ENCODE measurements at regions not wholly inside any gene's neighbourhood (a gene's known extent, or its start where the extent isn't known, plus 50 kb on each side); places are given as distances from the start of the nearest gene placed in this dataset.
A peak's percentile ranks its signal among the peaks of the same experiment; 100 is the strongest.

DNA sequence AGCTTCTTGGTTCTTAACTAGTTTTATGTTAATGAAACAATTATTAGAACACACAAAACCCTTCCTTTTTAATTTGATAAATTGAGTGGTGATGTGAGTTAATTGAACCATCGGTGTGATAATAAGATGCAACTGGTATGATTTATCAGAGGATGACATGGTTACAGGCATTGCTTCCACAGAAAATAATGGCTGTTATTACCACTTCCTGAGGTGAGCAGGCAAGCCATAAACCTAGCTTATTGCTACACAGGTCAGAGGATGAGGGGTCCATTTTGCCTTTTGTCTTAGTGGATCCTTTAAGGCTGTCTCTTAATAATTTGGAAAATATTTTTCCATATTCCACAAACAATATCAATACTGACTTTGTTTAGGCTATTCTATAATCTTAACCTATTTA, 226.6 kb upstream of the EDNRB start:
- Mint-ChIP-seq H3K4me3 (ENCODE audit: unreplicated experiment) (no peak overlapping the region), H3K27ac (ENCODE audit: unreplicated experiment) (no peak overlapping the region), H3K36me3 (ENCODE audit: low read depth, unreplicated experiment) (no peaks in the 10 kb centered on the region), H3K9me3 (ENCODE audit: unreplicated experiment) (no peaks in the 10 kb centered on the region), H3K4me1 (ENCODE audit: unreplicated experiment) (no peaks in the 10 kb centered on the region), H3K27me3 (ENCODE audit: unreplicated experiment) (no peaks in the 10 kb centered on the region)
- DNase-seq (ENCODE audit: low spot score) = no peak
- TF ChIP-seq CTCF (IDR thresholded peaks at IDR 0.05; ENCODE audit: unreplicated experiment) = no peak

DNA sequence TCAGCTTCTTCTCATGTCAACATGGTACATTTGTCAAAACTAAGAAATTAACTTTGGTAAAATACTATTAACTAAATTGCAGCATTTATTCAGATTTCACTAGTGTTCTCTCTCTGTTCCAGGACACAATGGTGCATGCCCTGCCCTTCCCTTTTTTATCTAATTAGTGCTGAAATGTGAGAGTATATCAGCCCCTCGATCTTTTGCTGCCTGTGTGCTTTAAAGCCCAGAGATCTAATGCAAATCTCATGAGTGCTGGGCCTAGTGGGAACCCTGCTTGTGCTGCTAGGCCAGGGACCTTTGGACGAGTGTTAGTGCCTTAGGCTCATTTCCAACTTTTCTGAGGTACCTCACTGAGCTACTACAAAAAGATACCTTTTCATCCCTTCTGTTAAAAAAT, 221.1 kb upstream of the EDNRB start:
- Mint-ChIP-seq H3K27ac (ENCODE audit: unreplicated experiment) (no peak overlapping the region), H3K9me3 (ENCODE audit: unreplicated experiment) (no peaks in the 10 kb centered on the region), H3K4me1 (ENCODE audit: unreplicated experiment) (no peaks in the 10 kb centered on the region), H3K4me3 (ENCODE audit: unreplicated experiment) (no peak overlapping the region), H3K27me3 (ENCODE audit: unreplicated experiment) (no peaks in the 10 kb centered on the region), H3K36me3 (ENCODE audit: low read depth, unreplicated experiment) (no peaks in the 10 kb centered on the region)
- no peak for DNase-seq (ENCODE audit: low spot score)
- no peak for TF ChIP-seq CTCF (IDR thresholded peaks at IDR 0.05; ENCODE audit: unreplicated experiment)

- no peak overlapping the region for H3K4me3 Mint-ChIP-seq (ENCODE audit: unreplicated experiment)
- no peak for DNase-seq (ENCODE audit: low spot score)
- H3K4me1 Mint-ChIP-seq (ENCODE audit: unreplicated experiment) = no peaks in the 10 kb centered on the region
These were observed 220.1 kb upstream of the EDNRB start for GRCh38 chr13:78138756-78139155.

DNA sequence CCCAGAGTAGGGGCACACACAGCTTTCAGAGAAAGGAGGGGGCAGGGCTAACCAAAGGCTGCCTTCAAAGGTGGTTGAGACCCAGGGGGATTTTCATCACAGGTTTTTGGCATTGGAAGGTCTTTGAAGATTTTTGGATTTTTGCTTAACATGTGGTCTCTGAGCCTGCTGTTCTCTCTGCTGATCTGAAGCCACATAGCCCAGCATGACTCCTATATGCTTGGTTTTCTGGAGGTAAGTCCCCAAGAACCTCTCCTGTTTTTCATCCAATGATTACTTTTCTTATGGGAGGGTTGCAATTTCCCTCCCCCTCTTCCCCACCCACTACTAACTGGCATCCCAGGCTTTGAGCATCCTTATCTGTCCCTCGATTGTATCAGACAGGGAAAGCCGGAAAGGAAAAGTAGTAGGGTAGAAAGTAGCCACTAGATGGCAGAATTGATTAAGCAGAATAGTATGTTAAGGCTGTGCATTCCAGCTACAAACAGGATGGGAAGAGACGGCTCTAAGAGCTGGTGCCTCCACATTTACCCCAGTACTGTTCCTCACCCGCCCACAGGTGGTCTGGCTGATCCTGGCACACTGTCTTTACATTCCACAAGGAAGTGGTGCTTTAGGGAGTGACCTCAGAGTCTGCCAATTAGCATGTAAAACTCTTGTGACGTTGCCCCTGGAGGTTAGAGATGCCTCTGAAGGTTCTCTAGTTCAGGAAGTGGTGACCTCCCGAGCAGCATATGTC, 218.9 kb upstream of the EDNRB start:
- Mint-ChIP-seq H3K36me3 (ENCODE audit: low read depth, unreplicated experiment) (no peaks in the 10 kb centered on the region), H3K27ac (ENCODE audit: unreplicated experiment) (no peak overlapping the region), H3K4me1 (ENCODE audit: unreplicated experiment) (no peaks in the 10 kb centered on the region), H3K4me3 (ENCODE audit: unreplicated experiment) (no peak overlapping the region), H3K27me3 (ENCODE audit: unreplicated experiment) (no peaks in the 10 kb centered on the region), H3K9me3 (ENCODE audit: unreplicated experiment) (no peaks in the 10 kb centered on the region)
- DNase-seq (ENCODE audit: low spot score) = peak; percentile 42
- peak; percentile 69 for TF ChIP-seq CTCF (IDR thresholded peaks at IDR 0.05; ENCODE audit: unreplicated experiment)

More at GRCh38 chr13:78138756-78139155, 220.1 kb upstream of the EDNRB start:
- H3K27ac Mint-ChIP-seq (ENCODE audit: unreplicated experiment) = no peak overlapping the region
- H3K9me3 Mint-ChIP-seq (ENCODE audit: unreplicated experiment) = no peaks in the 10 kb centered on the region
- no peaks in the 10 kb centered on the region for H3K27me3 Mint-ChIP-seq (ENCODE audit: unreplicated experiment)
- H3K36me3 Mint-ChIP-seq (ENCODE audit: low read depth, unreplicated experiment) = no peaks in the 10 kb centered on the region
- no peak for TF ChIP-seq CTCF (IDR thresholded peaks at IDR 0.05; ENCODE audit: unreplicated experiment)

DNA sequence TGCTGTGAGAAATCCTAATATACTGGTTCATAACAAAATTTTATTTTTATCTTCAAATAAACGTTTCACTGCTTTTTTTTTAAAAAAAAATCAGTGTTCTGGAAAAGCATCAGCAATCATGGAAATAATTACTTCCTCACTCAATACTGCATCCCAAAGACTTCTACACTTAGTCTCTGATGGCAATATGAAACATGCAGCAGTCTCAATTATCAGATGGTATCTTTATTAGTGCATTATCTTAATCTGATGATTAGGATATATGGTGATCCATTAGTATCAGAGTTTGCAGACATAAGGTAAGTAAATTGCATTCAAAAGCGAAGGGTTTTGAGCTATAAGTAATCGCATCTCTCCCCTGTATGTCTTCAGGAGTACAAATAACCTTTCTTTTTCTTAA, 218.3 kb upstream of the EDNRB start:
- Mint-ChIP-seq H3K4me1 (ENCODE audit: unreplicated experiment) (no peaks in the 10 kb centered on the region), H3K27ac (ENCODE audit: unreplicated experiment) (no peak overlapping the region), H3K4me3 (ENCODE audit: unreplicated experiment) (no peak overlapping the region), H3K36me3 (ENCODE audit: low read depth, unreplicated experiment) (no peaks in the 10 kb centered on the region), H3K27me3 (ENCODE audit: unreplicated experiment) (no peaks in the 10 kb centered on the region), H3K9me3 (ENCODE audit: unreplicated experiment) (no peaks in the 10 kb centered on the region)
- no peak for TF ChIP-seq CTCF (IDR thresholded peaks at IDR 0.05; ENCODE audit: unreplicated experiment)
- no peak for DNase-seq (ENCODE audit: low spot score)
